SHP77 treated with DMSO at 0.1 percent for 48 hours (cell line): ENCODE measurements at regions not wholly inside any gene's neighbourhood (a gene's known extent, or its start where the extent isn't known, plus 50 kb on each side); places are given as distances from the start of the nearest gene placed in this dataset.
"Not testable (repeated sequence)": the region's sequence is repeated elsewhere in the genome, so short reads cannot be mapped to it uniquely, and the experiment has no call there.

Source experiments
- DNase-seq: peaks from one replicate; lab custom pipeline; 2025; lab: John Stamatoyannopoulos, UW

DNA sequence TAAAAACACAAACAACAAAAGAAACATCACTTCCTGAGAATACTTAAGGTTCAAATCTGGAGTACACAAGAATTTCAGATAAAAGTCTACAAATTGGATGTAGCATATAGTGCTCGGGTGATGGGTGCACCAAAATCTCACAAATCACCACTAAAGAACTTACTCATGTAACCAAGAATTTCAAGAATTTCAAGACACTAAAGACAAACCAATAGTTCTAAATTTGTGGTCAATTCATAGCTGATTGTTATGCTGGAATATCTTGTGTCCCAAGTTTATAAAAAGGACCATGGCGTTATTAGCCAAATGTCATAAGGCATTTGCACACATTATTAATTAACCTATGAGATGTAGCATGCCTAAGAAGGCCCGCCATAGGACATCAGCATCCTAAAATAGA is 1204.1 kb upstream of the AUTS2 start:
- DNase-seq: no peak

GRCh38 chr7:68399991-68400590 is 1198.2 kb upstream of the AUTS2 start:
- no peak for DNase-seq

- no peak for DNase-seq
These were observed 1197.5 kb upstream of the AUTS2 start for GRCh38 chr7:68400783-68401182.

DNA sequence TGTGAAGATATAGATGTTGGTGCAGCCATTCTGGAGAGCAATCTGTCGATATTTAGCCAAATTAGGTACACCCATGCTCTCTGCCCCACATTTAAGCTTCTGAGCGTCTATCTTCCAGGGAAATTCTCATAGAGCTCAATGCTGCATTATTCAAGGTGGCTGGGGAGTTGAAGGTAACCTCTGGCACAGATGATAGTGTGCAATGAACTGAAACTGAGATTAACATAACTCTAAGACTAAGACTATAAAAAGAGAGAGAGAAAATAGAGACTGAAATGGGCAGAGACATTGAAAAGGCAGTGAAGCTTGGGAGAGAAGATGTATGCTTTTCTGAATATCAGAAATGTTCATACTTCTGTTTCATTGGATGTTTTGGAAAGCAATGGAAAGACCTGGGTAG is 1197.0 kb upstream of the AUTS2 start:
- DNase-seq: no peak

DNA sequence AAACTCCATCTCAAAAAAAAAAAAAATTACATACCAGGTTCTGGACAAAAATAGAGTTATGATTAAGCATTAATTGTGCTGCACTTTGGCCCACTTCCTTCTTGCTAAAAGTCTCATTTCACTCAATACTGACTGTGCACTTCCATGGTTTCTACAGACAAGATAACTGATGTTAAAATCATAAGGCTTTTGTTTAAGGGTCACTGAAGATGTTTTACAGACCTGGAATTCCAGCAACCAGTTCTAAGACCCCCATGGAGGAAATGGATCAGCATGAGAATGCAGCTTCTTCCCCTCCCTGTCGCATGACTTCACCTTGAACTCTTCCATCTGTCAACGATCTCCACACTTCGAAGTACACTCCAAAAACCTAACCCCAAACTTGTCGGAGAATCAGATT is 1191.8 kb upstream of the AUTS2 start:
- DNase-seq: no peak

GRCh38 chr7:68407460-68407859 is 1190.8 kb upstream of the AUTS2 start:
- DNase-seq: no peak

- DNase-seq: no peak
These were observed 1189.4 kb upstream of the AUTS2 start for GRCh38 chr7:68408873-68409272.

- DNase-seq: no peak
These were observed 1188.4 kb upstream of the AUTS2 start for GRCh38 chr7:68409851-68410250.

- DNase-seq: not testable (repeated sequence)
These were observed 1187.6 kb upstream of the AUTS2 start for GRCh38 chr7:68410693-68411092.

DNA sequence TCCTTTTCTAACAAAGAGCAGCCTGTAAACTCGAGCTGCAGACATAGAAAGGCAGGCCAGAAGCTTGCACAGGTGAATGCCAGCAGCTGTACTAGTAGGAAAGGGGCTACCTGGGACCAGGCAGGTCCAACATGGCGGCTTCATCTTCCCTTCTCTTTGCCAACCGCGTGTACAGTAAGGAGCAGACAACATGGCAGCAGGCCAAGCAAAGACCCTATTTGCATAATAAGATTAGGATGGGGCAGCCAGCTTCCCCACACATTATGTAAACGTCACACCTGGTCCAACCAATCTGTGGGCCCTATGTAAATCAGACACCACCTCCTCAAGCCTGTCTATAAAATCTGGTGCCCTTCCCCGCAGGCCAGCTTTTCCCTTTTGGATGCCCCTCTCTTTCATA is 1186.5 kb upstream of the AUTS2 start:
- no peak for DNase-seq

DNA sequence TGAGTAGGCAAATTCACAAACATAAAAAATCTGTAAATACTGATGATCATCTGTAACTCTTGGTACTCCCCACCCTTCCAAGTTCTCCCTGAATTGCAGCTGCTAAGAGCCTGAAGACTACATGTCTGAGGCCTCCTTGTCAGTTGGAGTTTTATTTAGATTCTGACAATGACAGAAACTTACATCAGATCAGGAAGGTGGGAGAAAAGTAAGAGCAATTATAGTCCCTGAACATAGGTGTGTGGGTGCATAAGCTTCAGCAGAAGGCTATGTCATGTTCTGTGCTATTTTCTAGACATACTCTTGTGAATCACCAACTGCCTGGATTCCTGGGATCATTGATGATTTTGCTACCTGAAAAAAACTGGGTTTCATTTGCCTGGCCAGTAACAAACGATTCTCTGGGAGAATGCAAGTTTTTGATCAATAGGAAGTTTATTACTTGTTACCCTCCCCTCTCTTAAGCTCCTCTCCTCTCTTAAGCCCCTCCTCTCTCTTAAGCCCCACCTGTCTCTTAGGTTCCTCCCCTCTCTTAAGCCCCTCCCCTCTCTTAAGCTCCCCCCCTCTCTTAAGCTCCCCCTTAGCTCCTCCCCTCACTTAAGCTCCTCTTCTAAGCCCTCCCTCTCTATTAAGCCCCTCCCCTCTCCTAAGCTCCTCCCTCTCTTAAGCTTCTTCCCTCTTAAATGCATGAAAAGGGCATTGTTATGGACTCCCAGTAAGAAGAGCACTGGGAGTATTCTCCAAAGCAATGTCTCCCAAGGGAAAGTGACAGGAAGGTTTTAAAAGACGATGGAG is 1183.4 kb upstream of the AUTS2 start:
- no peak for DNase-seq

- DNase-seq: no peak
These were observed 1181.3 kb upstream of the AUTS2 start for GRCh38 chr7:68417002-68417401.

DNA sequence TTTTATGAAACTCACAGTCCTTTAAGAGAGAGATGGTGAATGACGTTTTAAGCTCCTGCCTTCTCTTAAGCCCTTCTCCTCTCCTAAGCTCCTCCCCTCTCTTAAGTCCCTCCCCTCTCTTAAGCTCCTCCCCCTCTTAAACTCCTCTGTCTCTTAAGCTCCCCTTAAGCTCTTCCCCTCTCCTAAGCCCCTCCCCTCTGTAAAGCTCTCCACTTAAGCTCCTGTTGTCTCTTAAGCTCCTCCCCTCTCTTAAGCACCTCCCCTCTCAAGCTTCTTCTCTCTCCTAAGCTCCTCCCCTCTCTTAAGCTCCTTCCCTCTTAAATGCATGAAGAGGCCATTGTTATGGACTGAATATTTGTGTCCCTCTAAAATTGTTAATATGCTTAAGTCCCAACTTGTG is 1180.6 kb upstream of the AUTS2 start:
- DNase-seq: no peak

DNA sequence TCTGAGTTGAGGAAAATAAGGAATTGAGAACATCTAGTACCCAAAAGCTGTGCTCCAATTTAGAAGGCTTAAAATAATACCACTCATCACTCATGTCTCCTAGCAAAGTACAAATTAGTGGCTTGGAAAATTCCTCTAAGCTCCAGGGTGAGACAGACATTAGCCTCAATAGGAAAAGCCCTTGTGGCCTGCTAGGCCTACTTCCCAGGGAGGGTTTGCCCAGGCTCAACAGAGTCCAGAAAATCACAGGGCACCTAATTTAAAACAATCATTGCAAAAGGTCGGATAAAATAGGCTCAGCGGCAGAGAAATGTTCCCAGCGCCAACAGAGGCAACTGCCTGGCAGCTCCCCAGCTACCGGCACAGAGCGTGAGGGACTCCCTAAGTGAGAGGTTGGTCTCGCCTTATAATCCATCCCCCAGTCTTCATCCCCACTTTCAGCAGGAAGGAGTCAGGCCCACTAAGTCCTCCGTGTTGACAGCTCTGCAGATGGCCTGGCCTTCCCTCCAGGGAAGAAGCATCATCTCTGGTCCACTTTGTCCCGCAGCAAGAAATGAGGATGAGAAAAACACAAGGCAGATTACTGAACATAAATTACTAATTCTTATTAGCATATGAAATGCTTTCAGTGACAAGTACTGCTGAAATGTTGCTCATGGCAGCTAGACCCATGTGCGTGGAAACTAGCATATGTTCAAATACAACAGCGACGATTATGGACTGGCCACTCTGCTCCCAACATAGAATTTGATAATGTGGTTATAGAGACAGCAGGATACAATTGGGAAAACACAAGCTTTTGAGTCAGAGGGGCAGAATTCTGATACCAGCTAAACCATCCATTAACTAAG is 1177.7 kb upstream of the AUTS2 start:
- DNase-seq: no peak

DNA sequence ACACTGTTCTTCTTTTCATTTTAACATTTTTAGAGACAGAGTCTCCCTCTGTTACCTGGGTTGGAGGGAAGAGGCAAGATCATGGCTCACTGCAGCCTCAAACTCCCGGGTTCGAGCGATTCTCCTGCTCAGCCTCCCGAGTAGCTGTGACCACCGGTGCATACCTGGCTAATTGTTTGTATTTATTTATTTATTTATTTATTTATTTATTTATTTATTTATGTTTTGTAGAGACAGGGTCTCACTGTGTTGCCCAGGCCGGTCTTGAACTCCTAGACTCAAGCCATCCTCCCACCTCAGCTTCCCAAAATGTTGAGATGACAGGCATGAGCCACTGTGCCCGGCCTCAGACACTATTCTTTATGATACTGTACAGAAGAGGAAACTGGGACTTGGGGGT is 1176.6 kb upstream of the AUTS2 start:
- no peak for DNase-seq

- no peak for DNase-seq
These were observed 1176.0 kb upstream of the AUTS2 start for GRCh38 chr7:68422281-68422680.

DNA sequence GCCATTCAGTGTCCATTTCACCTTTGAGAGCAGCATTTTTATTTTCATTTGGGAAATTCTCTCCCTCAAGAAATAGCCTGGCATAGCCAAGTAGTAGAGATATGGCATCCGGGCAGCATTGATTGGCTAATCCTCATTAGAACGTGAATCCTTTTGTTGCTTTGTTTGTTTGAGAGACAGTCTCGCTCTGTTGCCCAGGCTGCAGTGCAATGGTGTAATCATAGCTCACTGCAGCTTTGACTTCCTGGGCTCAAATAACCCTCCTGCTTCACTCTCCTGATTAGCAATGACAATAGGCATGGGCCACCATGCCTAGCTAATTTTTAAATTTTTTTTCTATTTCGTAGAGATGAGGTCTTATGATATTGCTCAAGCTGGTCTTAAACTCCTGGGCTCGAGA is 1174.9 kb upstream of the AUTS2 start:
- DNase-seq: no peak

- DNase-seq: no peak
These were observed 1173.5 kb upstream of the AUTS2 start for GRCh38 chr7:68424658-68425297.

DNA sequence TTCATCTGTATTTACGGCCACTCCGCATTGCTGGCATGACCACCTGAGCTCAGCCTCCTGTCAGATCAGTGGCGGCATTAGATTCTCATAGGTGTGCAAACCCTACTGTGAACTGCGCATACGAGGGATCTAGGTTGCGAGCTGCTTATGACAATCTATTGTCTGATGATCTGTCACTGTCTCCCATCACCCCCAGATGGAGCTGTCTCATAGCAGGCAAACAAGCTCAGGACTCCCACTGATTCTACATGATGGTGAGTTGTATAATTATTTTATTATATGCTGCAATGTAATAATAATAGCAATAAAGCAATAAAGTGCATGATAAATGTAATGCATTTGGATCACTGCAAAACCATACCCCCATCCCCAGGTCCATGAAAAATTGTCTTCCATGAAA is 1172.9 kb upstream of the AUTS2 start:
- DNase-seq: no peak

DNA sequence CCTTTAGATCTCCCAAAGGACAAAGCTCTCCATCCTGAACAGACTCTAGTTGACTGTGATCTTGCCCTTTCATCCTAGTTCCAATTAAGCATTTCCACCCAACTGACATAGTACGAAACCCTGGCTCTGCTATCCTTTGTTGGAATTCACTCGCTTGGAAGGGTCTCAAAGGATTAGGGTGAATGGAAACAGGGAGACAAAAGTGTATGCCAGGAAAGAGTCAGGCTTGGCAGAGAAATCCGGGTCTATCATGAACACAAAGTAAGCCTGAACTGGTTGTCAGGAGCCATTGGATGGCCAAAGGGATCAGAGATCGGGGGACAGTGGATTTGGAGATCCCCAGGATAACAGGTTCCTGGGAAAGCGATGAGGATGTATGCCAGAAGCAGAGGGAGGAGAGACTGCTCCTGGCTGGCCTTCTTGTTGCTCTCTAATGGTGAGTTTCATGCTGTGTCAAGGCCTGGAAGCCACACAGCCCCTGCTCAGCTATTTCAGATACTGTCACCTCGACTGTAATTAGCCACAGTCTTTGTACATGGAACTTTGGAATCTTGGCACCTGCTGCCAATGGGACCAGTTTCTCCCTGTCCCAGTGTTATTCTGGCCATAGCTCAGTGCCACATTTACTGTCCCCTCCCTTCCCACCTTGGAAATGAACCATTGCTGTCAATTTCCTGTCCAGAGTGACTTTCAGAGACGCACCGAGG is 1168.7 kb upstream of the AUTS2 start:
- DNase-seq: no peak

DNA sequence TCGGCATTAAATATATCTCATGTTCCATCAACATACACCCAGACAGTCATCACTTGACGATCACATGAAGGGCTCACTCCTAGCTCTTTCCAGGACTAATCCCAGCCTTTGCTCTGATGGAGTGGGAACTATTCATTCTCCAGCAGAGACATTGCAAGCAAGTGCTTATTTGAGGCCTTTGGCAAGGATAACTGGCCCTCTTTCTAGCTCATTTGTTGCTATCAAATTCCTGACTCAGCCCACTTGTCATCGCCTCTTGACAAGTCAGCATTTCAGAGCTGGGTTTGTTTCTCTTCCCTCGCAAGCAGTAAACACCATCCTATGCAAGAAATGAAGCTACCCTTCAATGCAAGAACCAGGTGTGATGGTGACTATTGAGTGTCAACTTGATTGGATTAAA is 1165.7 kb upstream of the AUTS2 start:
- DNase-seq: no peak
